H1 (cell line): ENCODE measurements at regions not wholly inside any gene's neighbourhood (a gene's known extent, or its start where the extent isn't known, plus 50 kb on each side); places are given as distances from the start of the nearest gene placed in this dataset.

Experiments
- ATF3 ChIP-seq: IDR thresholded peaks from 2 replicates; pipeline ENCODE4 v1.6.1; 2011; ENCODE audit warnings: low read depth, mild to moderate bottlenecking, low read length; ENCODE audit not compliant: insufficient read depth
- CTCF ChIP-seq, 3 experiments: IDR thresholded peaks; 1 replicate in 2 of 3; 2 replicates in 1 of 3; pipeline versions ENCODE4 v1.5.1 to v1.6.1; 2011; ENCODE audit warnings: low read length in 3 of 3, mild to moderate bottlenecking in 3 of 3, inconsistent platforms in 2 of 3, low read depth in 1 of 3, moderate library complexity in 1 of 3; ENCODE audit not compliant: insufficient read depth in 1 of 3; ENCODE audit errors: control extremely low read depth in 1 of 3
- EP300 ChIP-seq, 2 experiments: IDR thresholded peaks; 1 replicate in 1 of 2; 2 replicates in 1 of 2; pipeline ENCODE4 v1.6.1; 2011 to 2012; ENCODE audit warnings: low read depth in 2 of 2, low read length in 2 of 2, mild to moderate bottlenecking in 2 of 2, borderline replicate concordance in 1 of 2, inconsistent platforms in 1 of 2, moderate library complexity in 1 of 2
- GTF2F1 ChIP-seq: IDR thresholded peaks from 2 replicates; pipeline ENCODE4 v1.6.1; 2012; ENCODE audit warnings: low read depth, low read length, improper control_type of control experiment, borderline replicate concordance
- RFX5 ChIP-seq: IDR thresholded peaks from 2 replicates; pipeline ENCODE4 v1.6.1; 2011; ENCODE audit warnings: low read depth, low read length, improper control_type of control experiment, borderline replicate concordance
- SRF ChIP-seq: IDR thresholded peaks from 2 replicates; pipeline ENCODE4 v1.6.1; 2011; ENCODE audit warnings: mild to moderate bottlenecking, low read depth, low read length, moderate library complexity
- ZNF274 ChIP-seq: IDR thresholded peaks from 2 replicates; pipeline ENCODE4 v1.7.0; 2012; ENCODE audit warnings: low read length, borderline replicate concordance; ENCODE audit errors: extremely low read depth

- TF ChIP-seq ZNF274 (no peak), SRF (no peak), CTCF (IDR thresholded peaks at IDR 0.05; ENCODE audit: control extremely low read depth in 1 of 3, insufficient read depth in 1 of 3, low read depth in 1 of 3, low read length in 3 of 3) (no peak), ATF3 (no peak), GTF2F1 (no peak), RFX5 (no peak), EP300 (IDR thresholded peaks at IDR 0.05; ENCODE audit: borderline replicate concordance in 1 of 2, low read depth in 2 of 2, low read length in 2 of 2) (no peak)
These were observed 62.5 kb upstream of the TAMM41 start for GRCh38 chr3:11908981-11909698.
